K562 (cell line): ENCODE measurements at regions not wholly inside any gene's neighbourhood (a gene's known extent, or its start where the extent isn't known, plus 50 kb on each side); places are given as distances from the start of the nearest gene placed in this dataset.

Experiments used
- ATAC-seq: fragments of 200-7000 bp; cut with Tn5 transposase; 3 replicates; pipeline ENCODE4 v1.9.1; 2020; ENCODE audit warnings: moderate library complexity
- BruUV-seq: library from RNA; stranded (reverse); fragments of 400-500 nt; replicated peaks from 2 replicates; lab custom pipeline; 2021; lab: Mats Ljungman, UMichigan
- CTCF ChIA-PET: fragments of 300-600 bp; formaldehyde crosslinking; extraction: SDS; loops from one replicate; lab custom pipeline; 2021; ENCODE audit warnings: low intra/inter-chr PET ratio; lab: Yijun Ruan, JAX
- POLR2A ChIA-PET: fragments of 300-600, 350-650 bp; sonication (Branson Sonifier 250); formaldehyde crosslinking; extraction: SDS; loops from one replicate; lab custom pipeline; 2021; ENCODE audit warnings: antibody characterized with exemption, inconsistent platforms; lab: Yijun Ruan, JAX
- DNase-seq, 4 experiments: peaks; one replicate each; pipeline versions ENCODE4 v3.0.0 to v3.0.0-alpha.2; 2011 to 2018; ENCODE audit warnings: low spot score in 3 of 4, mixed read lengths in 3 of 4; ENCODE audit errors: extremely low read depth in 1 of 4
- FAIRE-seq: peaks from 2 replicates; lab custom pipeline; 2011; peaks lifted over from hg19 to GRCh38; lab: Jason Lieb, UNC
- H2AFZ ChIP-seq: 2 replicates; pipeline ENCODE4 v1.6.0; 2011; ENCODE audit warnings: low read depth, low read length, control low read depth, inconsistent platforms
- H3K27ac ChIP-seq: fragments of 200-600 bp; 3 replicates; pipeline ENCODE4 v1.8.0; 2011; ENCODE audit warnings: low read depth, mild to moderate bottlenecking, control low read depth, inconsistent platforms, low read length, moderate library complexity, mixed read lengths; ENCODE audit errors: extremely low read depth
- H3K27me3 ChIP-seq, 2 experiments: fragments of 300-600 bp in 1 of 2; 2 replicates in 1 of 2; 3 replicates in 1 of 2; pipeline versions ENCODE4 v1.6.0 to v1.8.0; 2011; ENCODE audit warnings: inconsistent platforms in 2 of 2, low read length in 2 of 2, mild to moderate bottlenecking in 1 of 2, mixed read lengths in 1 of 2, moderate library complexity in 1 of 2; ENCODE audit not compliant: control insufficient read depth in 2 of 2, insufficient read depth in 2 of 2
- H3K36me3 ChIP-seq: fragments of 300-600 bp; 3 replicates; pipeline ENCODE4 v1.8.0; 2011; ENCODE audit warnings: mild to moderate bottlenecking, low read length, inconsistent platforms; ENCODE audit not compliant: control insufficient read depth, insufficient read depth
- H3K4me1 ChIP-seq, 2 experiments: fragments of 200-600 bp in 1 of 2; replicated peaks in 1 of 2; 2 replicates in 1 of 2; 3 replicates in 1 of 2; pipeline versions ENCODE4 v1.5.1 to v1.8.0; 2011; ENCODE audit warnings: inconsistent platforms in 2 of 2, low read length in 2 of 2, mild to moderate bottlenecking in 1 of 2, mixed read lengths in 1 of 2, moderate library complexity in 1 of 2; ENCODE audit not compliant: control insufficient read depth in 2 of 2, insufficient read depth in 2 of 2
- H3K4me2 ChIP-seq: 2 replicates; pipeline ENCODE4 v1.6.1; 2011; ENCODE audit warnings: low read length, control low read depth, inconsistent platforms, mixed read lengths; ENCODE audit not compliant: insufficient read depth
- H3K4me3 ChIP-seq: fragments of 200-600 bp; sonication (generic), shearing (Covaris generic); 2 replicates; pipeline ENCODE4 v1.5.1; 2016; ENCODE audit warnings: control low read depth, inconsistent platforms
- H3K79me2 ChIP-seq: fragments of 200-600 bp; 3 replicates; pipeline ENCODE4 v1.8.0; 2011; ENCODE audit warnings: low read length, inconsistent platforms; ENCODE audit not compliant: control insufficient read depth, insufficient read depth
- H3K9ac ChIP-seq, 2 experiments: 2 replicates each; pipeline versions ENCODE4 v1.6.0 to v1.6.1; 2011; ENCODE audit warnings: low read depth in 2 of 2, low read length in 2 of 2, control low read depth in 1 of 2, inconsistent platforms in 1 of 2, mild to moderate bottlenecking in 1 of 2, mixed read lengths in 1 of 2; ENCODE audit not compliant: insufficient read depth in 1 of 2
- H3K9me1 ChIP-seq: one replicate; pipeline ENCODE4 v1.6.0; 2011; ENCODE audit warnings: inconsistent platforms, mild to moderate bottlenecking, low read length, moderate library complexity; ENCODE audit not compliant: control insufficient read depth, insufficient read depth
- H3K9me3 ChIP-seq: replicated peaks from 2 replicates; pipeline ENCODE4 v1.5.1; 2011; ENCODE audit warnings: low read depth, low read length, inconsistent platforms; ENCODE audit not compliant: control insufficient read depth, insufficient read depth
- H4K20me1 ChIP-seq: replicated peaks from 2 replicates; pipeline ENCODE4 v1.6.1; 2011; ENCODE audit warnings: low read length, inconsistent platforms, mixed read lengths; ENCODE audit not compliant: control insufficient read depth, insufficient read depth
- CBFA2T3 ChIP-seq: fragments of 450-650 bp; IDR thresholded peaks from 2 replicates; pipeline ENCODE4 v1.6.1; 2017
- EGR1 ChIP-seq: fragments of 450-650 bp; conservative IDR thresholded peaks from 2 replicates; pipeline ENCODE4 v1.6.1; 2017; ENCODE audit warnings: mild to moderate bottlenecking
- FUS ChIP-seq: fragments of 200-400 bp; formaldehyde crosslinking; optimal IDR thresholded peaks from 2 replicates; pipeline ENCODE3; 2017; ENCODE audit warnings: low read depth, low read length
- GATAD2B ChIP-seq: fragments of 450-650 bp; IDR thresholded peaks from 2 replicates; pipeline ENCODE4 v1.6.1; 2017; ENCODE audit warnings: mild to moderate bottlenecking, borderline replicate concordance
- PHTF2 ChIP-seq: fragments of 250-450 bp; sonication (Bioruptor Pico); IDR thresholded peaks from 2 replicates; pipeline ENCODE4 v1.5.0; 2021; ENCODE audit warnings: mild to moderate bottlenecking
- PRMT5 ChIP-seq: sonication (generic); formaldehyde crosslinking; IDR thresholded peaks from 2 replicates; pipeline ENCODE4 v1.5.0; 2020; ENCODE audit warnings: missing genetic modification reagents
- TAF1 ChIP-seq: IDR thresholded peaks from 2 replicates; pipeline ENCODE4 v1.6.1; 2011; ENCODE audit warnings: mild to moderate bottlenecking, low read length, moderate library complexity; ENCODE audit not compliant: insufficient read depth, control insufficient read depth, severe bottlenecking; ENCODE audit errors: extremely low read depth
- WGBS: fragments of 100-300 bp; shearing (Covaris generic); methylation state at CpG from one replicate; pipeline ENCODE4 v1.1.6; 2016; ENCODE audit warnings: low coverage, mixed read lengths; ENCODE audit not compliant: insufficient coverage; ENCODE audit errors: missing lambda C conversion rate; 5-methylcytosine and 5-hydroxymethylcytosine counted together
- in situ Hi-C: fragments of 300-500 bp; cut with MboI; formaldehyde crosslinking; loops from 4 replicates; pipeline ENCODE4 v1.15.0; 2018; ENCODE audit warnings: inconsistent platforms, mixed read lengths
- intact Hi-C: fragments of 100-400 bp; cut with micrococcal nuclease; formaldehyde crosslinking; loops from 2 replicates; pipeline ENCODE4 v1.14.2; 2022
- TF ChIP-seq, protein P1 (sequence below): fragments of 450-650 bp; formaldehyde crosslinking; IDR thresholded peaks from 2 replicates; pipeline ENCODE4 v1.4.0; 2020; ENCODE audit warnings: mild to moderate bottlenecking, moderate library complexity

DNA sequence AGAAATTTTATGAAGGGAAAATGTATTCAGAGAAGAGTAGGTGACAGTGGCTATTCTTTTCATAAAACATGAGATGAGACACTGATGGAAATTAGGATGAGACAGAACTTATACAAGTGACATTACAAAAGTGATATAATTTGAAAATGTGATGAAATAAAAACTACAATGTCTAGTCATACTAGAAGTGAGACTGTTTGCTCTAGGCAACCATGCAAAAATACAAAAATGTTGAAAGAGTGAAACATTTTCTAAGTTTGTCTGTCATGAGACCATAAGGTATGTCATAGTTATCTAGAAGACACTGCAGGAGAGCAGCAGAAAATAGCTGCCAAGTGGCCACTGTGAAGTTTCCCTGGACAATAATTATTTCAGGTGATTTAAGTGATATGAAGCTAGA lies 459.5 kb downstream of the DIPK2A start (continued):
- TF ChIP-seq, protein P1, sequence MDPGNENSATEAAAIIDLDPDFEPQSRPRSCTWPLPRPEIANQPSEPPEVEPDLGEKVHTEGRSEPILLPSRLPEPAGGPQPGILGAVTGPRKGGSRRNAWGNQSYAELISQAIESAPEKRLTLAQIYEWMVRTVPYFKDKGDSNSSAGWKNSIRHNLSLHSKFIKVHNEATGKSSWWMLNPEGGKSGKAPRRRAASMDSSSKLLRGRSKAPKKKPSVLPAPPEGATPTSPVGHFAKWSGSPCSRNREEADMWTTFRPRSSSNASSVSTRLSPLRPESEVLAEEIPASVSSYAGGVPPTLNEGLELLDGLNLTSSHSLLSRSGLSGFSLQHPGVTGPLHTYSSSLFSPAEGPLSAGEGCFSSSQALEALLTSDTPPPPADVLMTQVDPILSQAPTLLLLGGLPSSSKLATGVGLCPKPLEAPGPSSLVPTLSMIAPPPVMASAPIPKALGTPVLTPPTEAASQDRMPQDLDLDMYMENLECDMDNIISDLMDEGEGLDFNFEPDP, result no peak
- no peak for TF ChIP-seq GATAD2B

- Histone ChIP-seq H4K20me1 (no peaks in the 10 kb centered on the region), H3K9me3 (no peaks in the 10 kb centered on the region), H3K4me3 (no peak overlapping the region), H3K9me1 (no peaks in the 10 kb centered on the region), H3K27ac (no peak overlapping the region), H3K4me2 (no peak overlapping the region), H3K79me2 (no peaks in the 10 kb centered on the region), H3K4me1 (no peaks in the 10 kb centered on the region), H3K9ac (no peak overlapping the region), H3K36me3 (no peaks in the 10 kb centered on the region), H3K27me3 (no peaks in the 10 kb centered on the region), H2AFZ (no peak overlapping the region)
- no TSS peak for BruUV-seq
- FAIRE-seq, result no peak
- POLR2A ChIA-PET, result no interaction called here
- no peak for DNase-seq
- CTCF ChIA-PET, result no interaction called here
- ATAC-seq, result no peak
- no peak for TF ChIP-seq TAF1
- no peak for TF ChIP-seq PHTF2 (CRISPR knock-in tag)
- TF ChIP-seq FUS, result no peak
- TF ChIP-seq PRMT5 (CRISPR knock-in tag), result no peak
- TF ChIP-seq CBFA2T3, result no peak
- TF ChIP-seq EGR1, result no peak
- WGBS, result 0% methylated on average over 1 of the region's 1 CpG
- intact Hi-C loops, result no loop called here
- in situ Hi-C loops, result no loop called here
Measured at GRCh38 chr3:144433006-144433405, 461.4 kb downstream of the DIPK2A start.
